IPS-15b (cell line): ENCODE measurements at regions not wholly inside any gene's neighbourhood (a gene's known extent, or its start where the extent isn't known, plus 50 kb on each side); places are given as distances from the start of the nearest gene placed in this dataset.

ENCODE experiments used
- H3K27me3 ChIP-seq: one replicate; pipeline ENCODE4 v1.6.1; 2013; ENCODE audit warnings: low read length; ENCODE audit not compliant: control insufficient read depth, insufficient read depth
- H3K36me3 ChIP-seq: one replicate; pipeline ENCODE4 v1.6.1; 2013; ENCODE audit warnings: low read length; ENCODE audit not compliant: control insufficient read depth, insufficient read depth
- H3K4me1 ChIP-seq: one replicate; pipeline ENCODE4 v1.6.1; 2013; ENCODE audit warnings: mild to moderate bottlenecking, low read length; ENCODE audit not compliant: control insufficient read depth, insufficient read depth
- H3K4me3 ChIP-seq: one replicate; pipeline ENCODE4 v1.5.1; 2013; ENCODE audit warnings: low read depth, low read length
- H3K9ac ChIP-seq: one replicate; pipeline ENCODE4 v1.6.1; 2013; ENCODE audit warnings: low read depth, mild to moderate bottlenecking, low read length
- H3K9me3 ChIP-seq: one replicate; pipeline ENCODE4 v1.6.1; 2013; ENCODE audit warnings: mild to moderate bottlenecking, low read length; ENCODE audit not compliant: control insufficient read depth, insufficient read depth

DNA sequence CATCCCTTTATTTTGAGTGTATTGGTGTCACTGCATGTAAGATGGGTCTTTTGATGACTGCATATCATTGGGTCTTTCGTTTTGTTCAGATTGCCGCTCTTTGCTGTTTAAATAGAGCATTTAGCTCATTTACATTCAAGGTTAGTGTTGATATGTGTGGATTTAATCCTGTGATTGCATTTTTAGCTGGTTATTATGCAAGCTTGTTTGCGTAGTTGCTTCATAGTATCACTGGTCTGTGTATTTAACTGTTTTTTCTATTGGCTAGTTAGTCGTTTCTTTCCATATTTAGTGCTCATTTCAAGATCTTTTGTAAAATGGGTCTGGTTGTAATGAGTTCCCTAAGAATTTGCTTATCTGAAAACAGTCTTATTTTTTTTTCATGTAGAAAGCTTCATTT is 1170.6 kb upstream of the SEL1L start:
- Histone ChIP-seq H3K4me1 (no peaks in the 10 kb centered on the region), H3K27me3 (no peaks in the 10 kb centered on the region), H3K9me3 (no peaks in the 10 kb centered on the region), H3K36me3 (no peaks in the 10 kb centered on the region), H3K4me3 (no peak overlapping the region), H3K9ac (no peak overlapping the region)

DNA sequence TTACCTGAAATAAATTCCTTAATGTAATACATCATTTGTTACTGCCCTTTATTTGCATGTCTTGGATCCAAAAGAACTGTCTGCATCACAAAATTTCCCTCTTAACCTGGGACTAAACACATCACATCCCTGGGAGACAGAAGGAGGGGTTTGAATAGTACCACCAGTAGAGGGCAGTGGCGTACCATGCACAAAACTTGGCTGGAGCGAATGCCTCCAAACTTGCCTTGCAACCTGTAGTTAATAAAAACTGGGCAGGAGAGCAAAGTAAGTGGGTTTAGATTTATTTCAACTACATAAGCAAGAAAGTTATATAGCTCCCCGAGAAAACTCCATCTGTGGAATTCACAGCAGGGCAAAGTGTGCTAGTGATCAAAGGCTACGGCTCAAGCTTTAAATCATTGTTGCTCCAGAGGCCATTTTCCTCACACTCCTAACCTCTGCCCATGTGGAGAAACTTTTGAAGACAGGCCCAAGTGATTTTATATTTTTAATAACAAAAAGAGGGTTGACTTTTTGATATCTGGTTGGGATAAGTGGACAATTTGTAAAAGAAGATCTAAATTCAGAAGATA is 1176.7 kb upstream of the SEL1L start:
- no peaks in the 10 kb centered on the region for H3K4me1 ChIP-seq
- H3K4me3 ChIP-seq, result no peak overlapping the region
- H3K27me3 ChIP-seq, result no peaks in the 10 kb centered on the region
- no peaks in the 10 kb centered on the region for H3K36me3 ChIP-seq
- no peak overlapping the region for H3K9ac ChIP-seq
- no peaks in the 10 kb centered on the region for H3K9me3 ChIP-seq

DNA sequence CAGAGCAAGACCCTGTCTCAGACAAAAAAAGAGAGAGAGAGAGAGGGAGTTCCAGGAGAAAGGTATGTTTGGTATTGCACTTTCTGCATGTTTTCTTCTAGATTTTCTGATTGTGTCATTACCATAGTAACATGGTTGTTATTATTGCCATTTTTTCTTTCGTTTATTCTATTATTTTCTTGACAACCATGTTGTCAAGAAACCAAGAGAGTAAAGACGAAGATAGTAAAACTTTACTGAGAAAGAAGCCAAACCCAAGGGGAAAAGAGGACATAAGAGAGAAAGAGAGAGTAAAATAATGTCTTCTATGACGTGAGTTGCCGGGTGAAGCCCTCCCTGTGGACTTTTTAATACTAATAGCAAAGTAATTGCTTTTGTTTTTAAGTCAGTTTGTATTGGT is 1186.0 kb upstream of the SEL1L start:
- H3K9me3 ChIP-seq, result no peaks in the 10 kb centered on the region
- no peaks in the 10 kb centered on the region for H3K27me3 ChIP-seq
- no peaks in the 10 kb centered on the region for H3K4me1 ChIP-seq
- no peak overlapping the region for H3K4me3 ChIP-seq
- no peak overlapping the region for H3K9ac ChIP-seq
- H3K36me3 ChIP-seq, result no peaks in the 10 kb centered on the region

DNA sequence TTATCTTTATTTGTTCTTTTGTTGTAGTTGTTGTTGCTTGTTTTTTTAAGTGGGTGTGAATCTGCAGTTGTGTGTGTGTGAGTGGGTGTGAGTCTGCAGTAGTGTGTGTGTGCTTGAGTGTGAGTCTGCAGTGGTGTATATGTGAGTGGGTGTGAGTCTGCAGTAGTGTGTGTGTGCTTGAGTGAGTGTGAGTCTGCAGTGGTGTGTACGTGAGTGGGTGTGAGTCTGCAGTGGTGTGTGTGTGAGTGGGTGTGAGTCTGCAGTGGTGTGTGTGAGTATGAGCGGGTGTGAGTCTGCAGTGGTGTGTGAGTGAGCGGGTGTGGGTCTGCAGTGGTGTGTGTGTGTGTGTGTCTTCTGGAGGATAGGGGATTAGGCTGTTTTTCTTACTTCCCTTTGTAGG is 1186.8 kb upstream of the SEL1L start:
- Histone ChIP-seq H3K9me3 (no peaks in the 10 kb centered on the region), H3K36me3 (no peaks in the 10 kb centered on the region), H3K9ac (no peak overlapping the region), H3K27me3 (no peaks in the 10 kb centered on the region), H3K4me3 (no peak overlapping the region), H3K4me1 (no peaks in the 10 kb centered on the region)

DNA sequence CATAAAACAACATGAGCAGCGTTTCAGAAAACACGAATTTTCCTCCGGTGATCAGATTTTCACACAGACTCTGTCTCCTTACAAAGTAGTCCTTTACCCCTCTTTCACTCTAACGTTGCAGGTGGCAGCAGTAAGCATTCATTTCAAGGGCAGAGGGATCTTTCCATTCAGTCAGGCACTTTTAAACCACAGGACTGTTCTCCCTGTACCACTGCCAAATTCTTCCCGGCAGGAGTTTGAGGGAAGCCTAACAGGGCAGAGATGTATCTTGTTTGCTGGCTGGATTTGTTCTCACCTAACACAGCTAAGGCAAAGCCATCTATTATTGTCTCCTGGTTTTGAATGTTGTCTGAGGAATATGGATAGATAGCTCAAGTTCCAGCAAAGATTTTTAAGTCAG is 1187.3 kb upstream of the SEL1L start:
- H3K9me3 ChIP-seq, result no peaks in the 10 kb centered on the region
- H3K27me3 ChIP-seq, result no peaks in the 10 kb centered on the region
- H3K9ac ChIP-seq, result no peak overlapping the region
- H3K4me3 ChIP-seq, result no peak overlapping the region
- no peaks in the 10 kb centered on the region for H3K4me1 ChIP-seq
- H3K36me3 ChIP-seq, result no peaks in the 10 kb centered on the region

DNA sequence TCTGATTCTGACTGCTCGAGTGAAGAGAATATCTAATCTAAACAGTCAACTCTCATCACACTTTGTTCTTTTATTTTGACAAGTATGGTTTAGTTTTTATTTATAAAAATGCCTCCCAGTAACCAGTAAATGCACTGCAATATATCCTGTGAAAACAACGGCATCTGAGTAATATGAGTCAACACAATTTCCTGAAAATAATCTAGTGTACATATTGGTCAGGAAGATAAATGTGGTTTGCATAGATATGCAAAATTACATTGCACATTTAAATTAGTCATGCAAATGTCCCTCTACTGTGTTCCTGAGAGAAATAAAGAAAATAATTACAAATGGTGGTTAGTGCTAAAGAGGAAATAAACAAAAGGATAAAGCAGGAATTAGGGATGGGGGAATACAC is 1190.7 kb upstream of the SEL1L start:
- H3K4me3 ChIP-seq, result no peak overlapping the region

DNA sequence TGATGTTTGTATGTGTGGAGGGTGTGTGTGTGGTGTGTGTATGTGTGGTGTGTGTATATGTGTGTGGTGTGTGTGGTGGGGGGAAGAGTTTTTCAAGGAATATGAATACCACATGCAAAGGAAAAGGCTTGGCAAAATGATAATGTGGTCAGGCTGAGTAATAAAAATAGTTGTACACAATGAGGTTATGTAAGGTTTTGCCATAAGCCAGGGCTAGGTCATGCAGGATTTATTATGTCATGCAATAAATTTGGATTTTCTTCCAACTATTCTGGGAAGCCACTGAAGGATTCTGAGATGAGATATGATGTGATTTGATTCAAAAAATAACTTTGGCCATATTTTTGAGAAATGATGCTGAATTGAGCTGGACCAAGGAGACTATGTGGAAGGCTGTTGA is 1191.6 kb upstream of the SEL1L start:
- Histone ChIP-seq H3K4me3 (no peak overlapping the region), H3K4me1 (no peaks in the 10 kb centered on the region), H3K36me3 (no peaks in the 10 kb centered on the region), H3K27me3 (no peaks in the 10 kb centered on the region), H3K9ac (no peak overlapping the region), H3K9me3 (no peaks in the 10 kb centered on the region)

More for the DNA sequence above, 1190.7 kb upstream of the SEL1L start:
- Histone ChIP-seq H3K27me3 (no peaks in the 10 kb centered on the region), H3K4me1 (no peaks in the 10 kb centered on the region), H3K9ac (no peak overlapping the region), H3K9me3 (no peaks in the 10 kb centered on the region), H3K36me3 (no peaks in the 10 kb centered on the region)

DNA sequence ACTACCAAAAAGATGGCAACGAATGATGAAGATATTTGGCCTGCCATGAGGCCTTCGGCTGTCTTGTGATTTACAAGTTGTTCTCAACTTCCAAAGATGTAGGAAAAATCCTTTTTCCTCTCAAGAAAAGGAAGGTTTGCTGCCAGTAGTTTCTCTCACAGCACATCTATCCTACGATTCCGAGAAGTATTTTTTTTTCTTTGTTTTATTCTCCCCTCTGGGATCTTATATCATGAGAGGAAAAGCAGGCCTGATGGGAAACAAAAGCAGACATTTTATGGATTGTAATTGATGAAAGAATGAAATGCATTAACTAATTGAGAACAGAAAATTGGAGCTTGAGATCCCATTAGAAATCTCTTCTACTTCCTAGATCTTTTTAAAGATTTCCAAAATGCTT is 1197.9 kb upstream of the SEL1L start:
- no peak overlapping the region for H3K4me3 ChIP-seq
- no peaks in the 10 kb centered on the region for H3K4me1 ChIP-seq
- H3K27me3 ChIP-seq, result no peaks in the 10 kb centered on the region
- no peaks in the 10 kb centered on the region for H3K9me3 ChIP-seq
- H3K36me3 ChIP-seq, result no peaks in the 10 kb centered on the region
- H3K9ac ChIP-seq, result no peak overlapping the region

DNA sequence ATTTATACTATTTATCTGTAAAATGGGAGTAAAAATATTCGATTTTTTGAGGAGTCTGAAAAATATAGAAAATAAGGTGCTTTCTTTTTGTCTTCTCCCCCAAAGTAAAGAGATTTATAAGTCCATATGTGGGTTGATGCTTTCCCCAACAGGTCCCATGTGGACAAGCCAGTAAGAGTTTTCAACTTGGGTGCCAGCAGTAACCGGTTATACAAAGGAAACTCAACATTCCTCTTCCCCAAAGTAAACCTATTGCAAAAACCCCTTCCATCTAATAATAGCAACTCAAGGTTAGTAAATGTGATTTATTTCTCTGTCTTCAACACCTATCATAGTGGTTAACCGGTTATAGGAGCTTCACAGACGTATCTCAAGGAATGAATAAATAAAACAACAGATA is 1206.9 kb upstream of the SEL1L start:
- Histone ChIP-seq H3K9me3 (no peaks in the 10 kb centered on the region), H3K27me3 (no peaks in the 10 kb centered on the region), H3K4me1 (no peaks in the 10 kb centered on the region), H3K9ac (no peak overlapping the region), H3K4me3 (no peak overlapping the region), H3K36me3 (no peaks in the 10 kb centered on the region)

DNA sequence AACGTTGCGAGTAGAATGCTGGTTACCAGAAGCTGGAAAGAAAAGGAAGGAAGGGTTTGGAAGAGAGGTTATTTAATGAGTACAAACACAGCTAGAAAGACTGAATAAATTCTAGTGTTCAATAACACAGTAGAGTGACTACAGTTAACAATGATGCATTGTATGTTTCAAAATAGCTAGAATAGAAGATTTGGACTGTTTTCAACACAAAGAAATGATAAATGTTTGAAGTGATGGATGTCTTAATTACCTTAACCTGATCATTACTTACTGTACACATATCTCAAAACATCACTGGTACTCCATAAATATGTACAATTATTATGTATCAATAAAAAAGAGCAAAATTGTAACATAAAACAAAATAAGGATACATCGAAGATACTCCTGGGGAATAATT is 1221.8 kb upstream of the SEL1L start:
- Histone ChIP-seq H3K36me3 (no peaks in the 10 kb centered on the region), H3K27me3 (no peaks in the 10 kb centered on the region), H3K4me1 (peaks cover 8% of the 10 kb centered on the region), H3K9ac (no peak overlapping the region), H3K4me3 (no peak overlapping the region), H3K9me3 (no peaks in the 10 kb centered on the region)

DNA sequence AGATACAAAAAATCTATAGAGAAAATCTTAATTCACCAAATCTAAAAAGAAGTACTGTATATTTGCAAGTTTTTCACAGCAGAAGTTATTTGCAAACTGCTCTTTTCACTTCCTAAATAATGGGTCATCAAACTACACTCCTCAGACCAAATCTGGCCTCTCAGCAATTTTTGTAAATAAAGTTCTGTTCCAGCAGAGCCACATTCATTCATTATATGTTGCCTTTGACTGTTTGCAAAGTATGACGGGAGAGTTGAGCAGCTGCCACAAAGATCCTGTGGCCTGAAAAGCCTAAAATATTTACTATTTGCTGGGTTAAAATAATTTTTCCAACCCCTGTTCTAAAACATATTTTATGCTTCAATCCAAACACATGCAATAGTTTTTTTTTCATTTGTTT is 1222.3 kb upstream of the SEL1L start:
- peaks cover 9% of the 10 kb centered on the region for H3K4me1 ChIP-seq
- H3K9me3 ChIP-seq, result no peaks in the 10 kb centered on the region
- no peak overlapping the region for H3K9ac ChIP-seq
- H3K36me3 ChIP-seq, result no peaks in the 10 kb centered on the region
- no peaks in the 10 kb centered on the region for H3K27me3 ChIP-seq
- H3K4me3 ChIP-seq, result no peak overlapping the region

DNA sequence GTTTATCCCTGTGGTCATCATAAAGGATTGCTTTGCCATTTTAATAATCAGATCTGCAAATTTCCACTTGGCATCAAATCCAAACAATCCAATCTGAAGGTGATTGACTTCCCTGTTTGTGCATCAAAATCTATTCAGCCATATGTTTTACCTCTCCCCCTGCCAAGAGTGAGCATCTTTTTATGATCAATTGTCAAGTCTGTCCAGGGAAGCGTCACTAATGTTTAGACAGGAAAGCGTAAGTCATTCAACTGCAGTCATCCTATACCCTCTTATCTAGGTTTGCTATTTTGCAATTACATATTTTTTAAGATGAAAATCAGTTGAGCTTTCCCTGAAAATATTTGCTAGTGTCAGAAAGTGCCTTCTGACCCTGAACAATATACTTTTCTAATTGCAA is 1224.1 kb upstream of the SEL1L start:
- no peaks in the 10 kb centered on the region for H3K36me3 ChIP-seq
- H3K27me3 ChIP-seq, result no peaks in the 10 kb centered on the region
- H3K4me1 ChIP-seq, result peaks cover 10% of the 10 kb centered on the region
- no peak overlapping the region for H3K4me3 ChIP-seq
- H3K9me3 ChIP-seq, result no peaks in the 10 kb centered on the region
- H3K9ac ChIP-seq, result no peak overlapping the region

DNA sequence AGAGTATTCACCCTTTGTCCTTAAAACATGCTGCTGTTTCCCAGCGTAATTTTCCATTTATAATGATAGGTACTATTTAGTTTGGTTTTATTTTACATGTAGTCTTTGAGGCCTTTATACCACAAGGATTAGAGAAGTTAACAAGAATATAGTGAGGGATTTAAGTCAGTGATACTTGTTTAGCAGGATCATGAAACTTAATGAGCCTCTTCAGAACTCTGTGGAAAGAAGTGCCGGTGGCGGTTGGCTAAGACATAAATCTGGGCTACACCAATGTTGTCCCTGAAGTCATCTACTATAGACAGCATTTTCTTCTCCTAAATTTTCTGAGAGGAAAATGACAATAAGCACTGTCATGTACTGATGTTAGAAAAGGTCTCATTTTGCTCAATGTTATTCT is 1226.0 kb upstream of the SEL1L start:
- Histone ChIP-seq H3K4me1 (peaks cover 10% of the 10 kb centered on the region), H3K27me3 (no peaks in the 10 kb centered on the region), H3K9ac (no peak overlapping the region), H3K9me3 (no peaks in the 10 kb centered on the region), H3K36me3 (no peaks in the 10 kb centered on the region), H3K4me3 (no peak overlapping the region)
